Activated naive CD4-positive, alpha-beta T cell treated with anti-CD3 and anti-CD28 coated beads, Interleukin-2, amount 10 ng/mL, durations not matched to agents 7 days and 5 days (primary cell): ENCODE measurements at regions not wholly inside any gene's neighbourhood (a gene's known extent, or its start where the extent isn't known, plus 50 kb on each side); places are given as distances from the start of the nearest gene placed in this dataset.

Experiments used
- CTCF ChIA-PET: fragments of 350-600 bp; sonication (Branson Sonifier 250); formaldehyde crosslinking; loops from one replicate; lab custom pipeline; 2021; ENCODE audit warnings: antibody characterized with exemption; lab: Charles Lee
- DNase-seq: peaks from one replicate; pipeline ENCODE4 v3.0.0-alpha.2; 2020
- H3K27ac Mint-ChIP-seq: one replicate; pipeline ENCODE4 v1.8.0; 2021; ENCODE audit warnings: mild to moderate bottlenecking, moderate library complexity, mixed read lengths
- H3K27me3 Mint-ChIP-seq: one replicate; pipeline ENCODE4 v1.8.0; 2021; ENCODE audit warnings: mild to moderate bottlenecking, mixed read lengths
- H3K36me3 Mint-ChIP-seq: one replicate; pipeline ENCODE4 v1.8.0; 2021; ENCODE audit warnings: mixed read lengths
- H3K4me1 Mint-ChIP-seq: one replicate; pipeline ENCODE4 v1.8.0; 2021; ENCODE audit warnings: mixed read lengths
- H3K4me3 Mint-ChIP-seq: one replicate; pipeline ENCODE4 v1.8.0; 2021; ENCODE audit warnings: mild to moderate bottlenecking, moderate library complexity, mixed read lengths
- H3K9me3 Mint-ChIP-seq: one replicate; pipeline ENCODE4 v1.8.0; 2021; ENCODE audit warnings: mixed read lengths

DNA sequence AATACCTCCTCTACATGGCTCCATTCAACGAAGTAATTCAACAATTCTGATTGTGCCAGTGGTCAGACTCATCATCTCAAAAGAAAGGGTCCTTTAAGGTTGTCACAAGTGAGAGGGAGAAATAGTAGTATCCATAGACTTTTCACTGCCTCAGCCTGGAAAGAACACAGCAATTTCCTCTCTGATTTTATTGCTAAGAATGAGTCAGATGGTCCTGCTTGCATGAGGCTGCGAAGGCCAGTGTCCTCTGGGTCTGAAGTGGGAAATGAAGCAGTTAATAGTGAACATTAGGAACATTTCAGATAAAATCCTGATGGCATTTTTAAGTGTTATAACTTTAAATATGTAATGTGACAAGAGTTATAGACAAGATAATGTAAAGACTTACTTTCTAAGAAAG lies 979.0 kb downstream of the EFNA5 start:
- DNase-seq: no peak
- H3K4me3 Mint-ChIP-seq: no peak overlapping the region
- no peaks in the 10 kb centered on the region for H3K36me3 Mint-ChIP-seq
- CTCF ChIA-PET: no interaction called here
- H3K27me3 Mint-ChIP-seq: no peaks in the 10 kb centered on the region
- H3K27ac Mint-ChIP-seq: no peak overlapping the region
- H3K4me1 Mint-ChIP-seq: no peaks in the 10 kb centered on the region
- no peaks in the 10 kb centered on the region for H3K9me3 Mint-ChIP-seq

DNA sequence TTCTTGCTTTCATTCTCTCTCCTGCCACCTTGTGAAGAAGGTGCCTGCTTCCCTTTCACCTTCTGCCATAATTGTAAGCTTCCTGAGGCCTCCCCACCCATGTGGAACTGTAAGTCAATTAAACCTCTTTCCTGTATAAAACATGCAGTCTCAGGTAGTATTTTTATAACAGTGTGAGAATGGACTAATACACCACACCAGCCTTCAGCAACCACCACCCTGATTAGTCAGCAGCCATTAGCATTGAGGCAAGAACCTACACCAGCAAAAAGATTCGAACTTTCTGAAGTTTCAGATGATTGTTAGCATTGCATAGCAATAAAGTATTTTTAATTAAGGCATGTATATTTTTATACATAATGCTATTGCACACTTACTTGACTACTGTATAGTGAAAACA lies 980.2 kb downstream of the EFNA5 start:
- Mint-ChIP-seq H3K36me3 (no peaks in the 10 kb centered on the region), H3K9me3 (no peaks in the 10 kb centered on the region), H3K4me1 (no peaks in the 10 kb centered on the region), H3K27me3 (no peaks in the 10 kb centered on the region), H3K27ac (no peak overlapping the region), H3K4me3 (no peak overlapping the region)
- CTCF ChIA-PET: no interaction called here
- DNase-seq: no peak

DNA sequence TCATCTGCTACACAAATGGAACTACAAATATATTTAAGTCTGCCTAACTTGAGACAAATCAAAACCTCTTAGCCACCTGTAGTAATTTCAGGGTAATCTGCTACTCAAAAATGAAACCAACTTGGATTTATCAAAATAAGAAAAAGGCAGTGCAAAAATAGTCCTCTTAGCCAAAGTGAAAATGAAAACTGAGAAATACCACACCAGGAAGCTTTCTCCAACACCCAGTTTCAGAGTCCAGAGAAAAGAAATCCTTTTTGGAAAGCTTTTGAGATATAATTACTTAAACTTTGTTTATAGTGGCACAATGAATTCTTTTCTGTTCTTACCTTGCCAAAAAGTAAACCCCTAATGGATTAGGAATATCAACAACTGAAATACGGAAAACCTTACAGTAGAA lies 990.4 kb downstream of the EFNA5 start:
- Mint-ChIP-seq H3K4me1 (no peaks in the 10 kb centered on the region), H3K27ac (no peak overlapping the region), H3K27me3 (no peaks in the 10 kb centered on the region), H3K36me3 (no peaks in the 10 kb centered on the region), H3K4me3 (no peak overlapping the region), H3K9me3 (peaks cover 9% of the 10 kb centered on the region)
- no peak for DNase-seq
- CTCF ChIA-PET: no interaction called here

DNA sequence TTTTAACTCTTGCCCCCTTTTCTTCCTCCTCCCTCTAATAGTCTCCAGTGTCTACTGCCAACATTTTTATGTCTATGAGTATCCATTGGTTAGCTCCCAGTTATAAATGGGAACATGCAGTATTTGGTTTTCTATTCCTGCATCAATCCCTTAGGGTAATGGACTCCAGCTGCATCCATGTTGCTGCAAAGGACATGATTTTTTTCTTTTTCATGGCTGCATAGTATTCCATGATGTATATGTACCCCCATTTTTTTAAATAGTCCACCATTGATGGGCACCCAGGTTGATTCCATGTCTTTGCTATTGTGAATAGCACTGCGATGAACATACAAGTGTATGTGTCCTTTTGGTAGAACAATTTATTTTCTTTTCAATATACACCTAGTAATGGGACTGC lies 993.7 kb downstream of the EFNA5 start:
- no peaks in the 10 kb centered on the region for H3K27me3 Mint-ChIP-seq
- DNase-seq: no peak
- CTCF ChIA-PET: no interaction called here
- no peak overlapping the region for H3K27ac Mint-ChIP-seq
- peaks cover 3% of the 10 kb centered on the region for H3K9me3 Mint-ChIP-seq
- H3K4me3 Mint-ChIP-seq: no peak overlapping the region
- H3K4me1 Mint-ChIP-seq: no peaks in the 10 kb centered on the region
- no peaks in the 10 kb centered on the region for H3K36me3 Mint-ChIP-seq

DNA sequence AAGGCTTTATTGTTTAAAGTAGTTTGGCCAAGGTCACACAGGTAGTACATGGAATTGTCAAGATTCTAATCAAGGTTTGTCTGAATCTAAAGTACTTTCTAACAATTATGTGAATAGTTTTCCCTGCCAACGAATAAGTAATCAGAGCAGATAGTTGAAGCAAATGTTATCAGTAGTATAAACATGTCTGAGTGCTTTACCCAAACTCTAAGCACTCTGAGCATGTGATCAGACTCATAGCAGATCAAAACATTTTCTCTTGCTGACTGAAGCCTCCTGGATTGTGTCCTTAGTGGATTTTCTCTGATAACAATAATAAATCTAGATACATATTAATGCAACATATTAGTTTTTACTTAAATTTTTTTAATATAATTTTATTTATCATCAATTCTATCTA lies 995.0 kb downstream of the EFNA5 start:
- CTCF ChIA-PET: no interaction called here
- Mint-ChIP-seq H3K36me3 (no peaks in the 10 kb centered on the region), H3K27me3 (no peaks in the 10 kb centered on the region), H3K4me3 (no peak overlapping the region), H3K4me1 (no peaks in the 10 kb centered on the region), H3K9me3 (peaks cover 3% of the 10 kb centered on the region), H3K27ac (no peak overlapping the region)
- DNase-seq: no peak

DNA sequence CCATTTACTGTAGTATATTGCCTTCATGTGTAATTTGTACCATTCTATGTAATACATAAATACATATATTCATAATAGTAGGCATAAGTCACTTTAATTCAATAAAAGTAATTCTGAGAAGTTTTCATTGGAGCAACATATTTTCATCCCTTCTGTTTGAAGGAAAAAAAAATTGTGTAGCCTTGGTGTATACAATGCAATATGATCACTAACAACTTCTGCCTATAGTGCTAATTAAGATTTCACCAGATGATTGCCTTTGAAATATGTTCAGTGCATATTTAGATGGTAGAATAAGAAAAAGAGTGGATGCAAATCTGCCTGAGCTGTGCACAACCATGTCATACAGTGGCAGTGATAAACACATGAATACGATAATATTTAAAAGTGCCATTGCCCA lies 996.8 kb downstream of the EFNA5 start:
- Mint-ChIP-seq H3K9me3 (peaks cover 3% of the 10 kb centered on the region), H3K36me3 (no peaks in the 10 kb centered on the region), H3K4me3 (no peak overlapping the region), H3K4me1 (no peaks in the 10 kb centered on the region), H3K27ac (no peak overlapping the region), H3K27me3 (no peaks in the 10 kb centered on the region)
- DNase-seq: no peak
- CTCF ChIA-PET: no interaction called here

DNA sequence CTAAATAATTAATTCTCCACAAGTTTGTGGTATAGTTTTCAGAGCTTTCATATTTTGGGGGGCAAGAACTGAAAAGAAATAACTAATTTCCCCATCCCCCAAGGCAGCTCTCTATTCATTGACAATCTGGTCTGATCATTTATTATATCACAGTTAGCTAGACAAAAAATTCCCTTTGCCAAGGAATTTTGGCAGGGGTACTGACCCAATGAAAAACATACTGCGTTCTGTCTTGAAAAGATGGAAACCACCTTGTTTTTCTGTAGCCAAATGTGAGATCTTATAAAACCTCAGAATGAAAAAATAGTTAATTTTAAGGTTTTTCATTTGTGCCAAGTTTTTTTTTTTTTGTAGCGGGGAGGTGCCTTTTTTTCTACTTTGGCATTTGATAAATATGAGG lies 1008.9 kb downstream of the EFNA5 start:
- H3K4me3 Mint-ChIP-seq: no peak overlapping the region
- H3K27me3 Mint-ChIP-seq: no peaks in the 10 kb centered on the region
- H3K27ac Mint-ChIP-seq: no peak overlapping the region
- CTCF ChIA-PET: no interaction called here
- peaks cover 4% of the 10 kb centered on the region for H3K9me3 Mint-ChIP-seq
- H3K36me3 Mint-ChIP-seq: no peaks in the 10 kb centered on the region
- DNase-seq: no peak
- no peaks in the 10 kb centered on the region for H3K4me1 Mint-ChIP-seq

DNA sequence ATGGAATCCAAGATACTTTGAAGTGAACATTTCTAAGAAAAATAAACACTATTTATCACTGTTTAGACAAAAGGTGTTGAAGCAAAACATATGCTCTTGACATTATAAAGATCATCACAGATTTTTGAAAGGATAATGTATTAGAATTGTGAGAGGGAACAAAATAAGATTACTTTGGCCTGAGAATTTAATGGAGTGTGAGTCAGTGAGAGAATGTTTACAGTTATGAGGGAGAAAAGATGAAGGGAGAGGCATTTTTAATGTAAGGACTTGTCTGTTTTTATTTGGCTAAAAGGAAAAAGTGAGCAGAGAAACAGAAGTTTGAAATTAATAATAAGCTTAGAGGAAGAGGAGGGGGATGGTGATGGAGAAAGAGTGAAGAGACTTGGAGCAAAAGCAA lies 1010.1 kb downstream of the EFNA5 start:
- H3K36me3 Mint-ChIP-seq: no peaks in the 10 kb centered on the region
- no peaks in the 10 kb centered on the region for H3K27me3 Mint-ChIP-seq
- DNase-seq: no peak
- no peak overlapping the region for H3K4me3 Mint-ChIP-seq
- H3K4me1 Mint-ChIP-seq: no peaks in the 10 kb centered on the region
- peaks cover 4% of the 10 kb centered on the region for H3K9me3 Mint-ChIP-seq
- no peak overlapping the region for H3K27ac Mint-ChIP-seq
- CTCF ChIA-PET: no interaction called here

DNA sequence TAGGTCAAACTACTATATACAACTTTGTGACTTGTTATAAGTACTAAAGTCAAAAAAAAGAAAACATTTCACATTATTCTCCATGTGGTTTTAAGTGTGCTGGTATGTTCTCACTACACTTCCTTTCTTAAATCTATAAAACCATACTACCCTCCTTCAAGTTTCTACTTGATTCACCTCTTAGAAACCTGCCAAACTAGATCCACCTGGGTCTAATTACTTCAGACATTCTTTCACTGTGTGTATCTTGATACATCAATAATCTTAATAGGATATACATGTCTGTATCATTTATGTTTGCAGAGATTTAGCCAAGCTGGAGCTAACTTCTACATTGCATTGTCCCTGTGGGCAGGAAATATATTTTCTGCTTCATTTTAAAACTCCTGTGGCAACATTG lies 1012.6 kb downstream of the EFNA5 start:
- Mint-ChIP-seq H3K27ac (no peak overlapping the region), H3K4me1 (no peaks in the 10 kb centered on the region), H3K4me3 (no peak overlapping the region), H3K27me3 (no peaks in the 10 kb centered on the region), H3K36me3 (no peaks in the 10 kb centered on the region), H3K9me3 (peaks cover 16% of the 10 kb centered on the region)
- CTCF ChIA-PET: no interaction called here
- DNase-seq: no peak

DNA sequence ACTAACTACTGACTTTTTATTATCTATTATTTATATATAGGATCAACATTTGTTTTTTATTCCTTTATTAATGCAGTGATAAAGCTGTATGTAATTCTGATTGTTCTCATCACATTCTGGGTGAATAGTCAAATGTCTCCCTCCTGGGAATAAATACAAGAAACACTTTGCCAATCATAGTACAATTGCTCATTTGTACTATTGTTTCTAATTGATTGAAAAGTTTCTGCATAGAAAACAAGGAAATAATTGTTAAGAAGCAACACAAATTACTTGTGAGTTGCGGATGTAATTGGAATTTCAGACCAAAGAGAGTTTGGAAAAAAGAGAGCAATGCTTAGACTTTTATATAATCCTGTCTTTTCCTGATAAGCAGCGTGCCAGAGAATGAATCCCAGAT lies 1013.9 kb downstream of the EFNA5 start:
- Mint-ChIP-seq H3K36me3 (no peaks in the 10 kb centered on the region), H3K27me3 (no peaks in the 10 kb centered on the region), H3K4me1 (no peaks in the 10 kb centered on the region), H3K4me3 (no peak overlapping the region), H3K9me3 (peaks cover 26% of the 10 kb centered on the region), H3K27ac (no peak overlapping the region)
- CTCF ChIA-PET: no interaction called here
- DNase-seq: no peak

DNA sequence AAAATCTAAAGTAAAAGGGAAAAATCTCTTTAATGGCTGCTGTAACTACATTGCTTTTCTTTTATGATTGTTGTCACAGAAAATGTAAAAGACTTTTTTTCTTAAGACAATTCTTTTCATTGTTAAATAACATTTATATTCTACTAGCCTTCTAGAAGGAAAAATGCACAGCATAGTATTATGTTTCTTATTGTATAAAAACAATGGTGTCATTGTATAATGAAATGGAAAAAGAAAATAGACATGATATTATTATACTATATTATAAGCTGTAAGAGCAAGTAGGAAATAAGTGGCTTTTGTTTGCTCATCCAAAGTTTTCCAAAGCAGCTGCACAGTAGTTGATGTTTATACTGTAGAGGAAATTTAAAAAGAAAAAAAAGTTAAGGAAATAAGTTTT lies 1021.7 kb downstream of the EFNA5 start:
- Mint-ChIP-seq H3K27ac (no peak overlapping the region), H3K4me1 (no peaks in the 10 kb centered on the region), H3K9me3 (peaks cover 14% of the 10 kb centered on the region), H3K4me3 (no peak overlapping the region), H3K27me3 (no peaks in the 10 kb centered on the region), H3K36me3 (no peaks in the 10 kb centered on the region)
- DNase-seq: no peak
- CTCF ChIA-PET: no interaction called here

DNA sequence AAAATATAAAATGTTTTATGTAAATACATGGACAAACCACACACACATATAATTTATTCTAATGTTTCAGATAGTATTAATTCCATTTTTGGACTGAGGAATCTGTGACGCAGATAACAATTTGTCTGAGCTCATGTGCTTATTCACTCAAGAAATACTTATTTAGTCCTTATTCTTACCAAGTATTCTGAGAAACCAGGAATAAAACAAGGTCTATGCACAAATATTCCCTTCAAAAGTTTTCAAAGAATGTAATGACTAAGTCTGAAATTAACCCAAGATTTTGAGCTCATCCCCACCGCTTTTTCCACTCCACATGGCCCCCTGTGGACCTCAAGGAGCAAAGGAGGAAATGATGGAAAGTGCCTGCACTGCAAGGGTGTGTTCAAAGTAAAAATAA lies 1022.3 kb downstream of the EFNA5 start:
- DNase-seq: no peak
- no peak overlapping the region for H3K27ac Mint-ChIP-seq
- no peak overlapping the region for H3K4me3 Mint-ChIP-seq
- CTCF ChIA-PET: no interaction called here
- H3K4me1 Mint-ChIP-seq: no peaks in the 10 kb centered on the region
- H3K36me3 Mint-ChIP-seq: no peaks in the 10 kb centered on the region
- no peaks in the 10 kb centered on the region for H3K27me3 Mint-ChIP-seq
- H3K9me3 Mint-ChIP-seq: peaks cover 12% of the 10 kb centered on the region

DNA sequence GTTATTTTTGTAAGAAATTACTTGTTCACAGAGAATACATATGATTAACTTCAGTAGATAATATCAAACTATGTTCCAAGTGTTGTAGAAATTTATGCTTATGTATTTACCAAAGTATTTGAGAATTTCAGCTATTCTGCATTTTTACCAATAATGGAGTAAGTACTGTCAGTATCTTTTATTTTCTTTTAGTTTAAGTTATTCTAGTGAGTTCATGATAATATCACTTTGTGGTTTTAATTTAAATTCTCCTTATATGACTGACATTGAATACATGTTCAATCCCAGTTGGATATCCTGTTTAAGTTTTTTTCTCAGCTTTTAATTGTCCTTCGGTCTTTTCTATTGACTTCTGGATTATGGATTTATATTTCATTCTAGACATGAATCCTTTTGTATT lies 1024.6 kb downstream of the EFNA5 start:
- Mint-ChIP-seq H3K4me3 (no peak overlapping the region), H3K4me1 (no peaks in the 10 kb centered on the region), H3K27ac (no peak overlapping the region), H3K36me3 (no peaks in the 10 kb centered on the region), H3K9me3 (no peaks in the 10 kb centered on the region), H3K27me3 (no peaks in the 10 kb centered on the region)
- DNase-seq: no peak
- CTCF ChIA-PET: no interaction called here

DNA sequence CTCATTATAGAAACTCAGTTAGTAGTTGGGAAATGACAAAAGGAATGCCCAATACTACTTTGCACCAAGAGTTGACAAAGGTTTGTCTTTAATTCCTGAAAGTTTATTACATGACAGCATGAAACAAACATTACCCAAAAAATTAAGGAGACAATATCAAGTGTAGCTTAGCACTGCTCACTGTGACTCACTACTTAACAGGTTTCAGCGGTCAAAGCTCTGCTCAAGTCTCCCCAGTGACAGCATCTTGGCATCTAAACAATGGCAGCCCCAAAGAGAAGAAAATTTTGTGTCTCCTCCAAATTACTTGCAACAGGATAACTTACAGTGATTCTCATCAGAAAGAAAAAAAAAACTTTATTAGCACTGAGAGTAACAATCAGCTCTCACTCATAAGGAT lies 1030.2 kb downstream of the EFNA5 start:
- Mint-ChIP-seq H3K4me3 (no peak overlapping the region), H3K4me1 (no peaks in the 10 kb centered on the region), H3K9me3 (peaks cover 4% of the 10 kb centered on the region), H3K27ac (no peak overlapping the region), H3K36me3 (no peaks in the 10 kb centered on the region), H3K27me3 (no peaks in the 10 kb centered on the region)
- no peak for DNase-seq
- CTCF ChIA-PET: no interaction called here

DNA sequence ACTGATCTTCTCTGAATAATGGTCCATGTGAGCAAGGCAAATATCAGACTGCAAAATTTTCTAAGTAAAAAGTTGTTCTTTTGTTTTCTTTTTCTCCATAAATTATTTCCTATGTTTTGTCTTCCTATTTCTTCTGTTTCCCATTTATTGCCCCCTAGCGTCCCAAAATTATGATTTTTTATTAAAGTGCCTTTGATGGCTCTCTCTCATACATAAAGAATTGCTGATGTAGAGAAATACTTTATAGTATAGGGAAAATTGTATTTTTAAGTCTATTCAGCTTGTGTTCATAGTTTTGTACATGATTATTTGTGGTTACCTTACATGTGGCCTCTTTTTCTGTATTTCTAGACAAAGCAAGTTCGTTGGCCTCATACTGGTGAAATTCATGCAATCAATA lies 1031.2 kb downstream of the EFNA5 start:
- Mint-ChIP-seq H3K27me3 (no peaks in the 10 kb centered on the region), H3K4me1 (no peaks in the 10 kb centered on the region), H3K4me3 (no peak overlapping the region), H3K27ac (no peak overlapping the region), H3K9me3 (peaks cover 4% of the 10 kb centered on the region), H3K36me3 (no peaks in the 10 kb centered on the region)
- CTCF ChIA-PET: no interaction called here
- DNase-seq: no peak

DNA sequence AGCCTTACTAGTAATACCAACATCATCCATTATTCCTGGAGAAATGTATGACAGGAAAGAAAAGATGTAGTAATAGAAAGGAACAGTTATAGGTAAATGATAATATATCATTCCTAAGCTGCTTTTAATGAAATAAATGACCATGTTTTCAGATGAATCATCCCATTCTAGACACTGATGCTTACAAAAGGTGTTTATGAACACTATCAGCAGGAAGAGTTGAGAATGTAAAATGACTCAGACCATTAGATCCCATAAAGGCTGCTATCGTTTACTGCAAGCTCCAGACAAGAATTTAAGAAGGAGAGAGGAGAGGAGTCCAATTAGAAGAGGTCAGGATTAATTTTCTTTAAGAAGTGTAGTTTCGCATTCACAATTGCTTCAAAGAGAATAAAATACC lies 1033.5 kb downstream of the EFNA5 start:
- H3K36me3 Mint-ChIP-seq: no peaks in the 10 kb centered on the region
- H3K27ac Mint-ChIP-seq: no peak overlapping the region

More for the DNA sequence above, 1033.5 kb downstream of the EFNA5 start:
- no peak for DNase-seq
- Mint-ChIP-seq H3K27me3 (no peaks in the 10 kb centered on the region), H3K4me3 (no peak overlapping the region), H3K9me3 (peaks cover 4% of the 10 kb centered on the region), H3K4me1 (no peaks in the 10 kb centered on the region)
- CTCF ChIA-PET: no interaction called here
